ENCODE measurements at regions not wholly inside any gene's neighbourhood (a gene's known extent, or its start where the extent isn't known, plus 50 kb on each side); places are given as distances from the start of the nearest gene placed in this dataset.

DNA sequence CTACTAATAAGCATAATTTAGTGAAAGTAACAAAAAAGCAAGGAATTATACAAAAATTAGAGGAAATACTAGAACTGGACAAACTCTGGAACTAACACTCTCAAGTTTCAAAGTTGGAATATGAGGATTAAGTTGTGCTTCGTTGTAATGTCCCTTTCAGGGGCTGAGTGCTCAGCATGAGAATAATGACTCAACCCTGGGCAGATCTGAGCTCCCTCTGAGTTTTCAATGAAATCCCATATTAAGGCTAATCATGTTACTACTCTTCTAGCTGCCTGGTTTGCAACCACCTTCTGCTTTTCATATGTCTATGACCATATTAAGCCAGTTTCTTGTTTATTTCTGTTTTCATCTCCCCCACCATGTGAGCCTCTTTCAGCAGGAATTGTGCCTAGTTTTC is 274.9 kb upstream of the LRRTM4 start:
- no peak for DNase-seq
- Histone ChIP-seq H3K9me3 (no peaks in the 10 kb centered on the region), H3K27ac (no peak overlapping the region), H3K36me3 (no peaks in the 10 kb centered on the region), H3K4me1 (no peaks in the 10 kb centered on the region), H3K4me3 (no peak overlapping the region), H3K27me3 (no peaks in the 10 kb centered on the region)
- intact Hi-C loops (cut with DNase I; ENCODE audit: low total_unique reads), result no loop called here
- in situ Hi-C loops (cut with MboI; ENCODE audit: low pct_ligation_motif_present in 1 of 4, low pct_unique_long_range_greater_than_20kb in 1 of 4, low sequenced_read_pairs in 3 of 4), result no loop called here
- WGBS, 2 donors (ENCODE audit: low coverage in 1 of 2), result 0% methylated on average over 1 of the region's 1 CpG
- no peak for TF ChIP-seq POLR2A (IDR thresholded peaks at IDR 0.05)
- TF ChIP-seq EP300 (IDR thresholded peaks at IDR 0.05; ENCODE audit: low read depth), result no peak
- TF ChIP-seq POLR2AphosphoS5 (IDR thresholded peaks at IDR 0.05), result no peak
- no peak for TF ChIP-seq CTCF (IDR thresholded peaks at IDR 0.05)

GRCh38 chr2:77800410-77800809 is 278.2 kb upstream of the LRRTM4 start:
- H3K27ac ChIP-seq, result no peak overlapping the region
- H3K4me3 ChIP-seq, result no peak overlapping the region
- no peaks in the 10 kb centered on the region for H3K27me3 ChIP-seq
- intact Hi-C loops (cut with DNase I; ENCODE audit: low total_unique reads) (no loop called here), in situ Hi-C loops (cut with MboI; ENCODE audit: low pct_ligation_motif_present in 1 of 4, low pct_unique_long_range_greater_than_20kb in 1 of 4, low sequenced_read_pairs in 3 of 4) (no loop called here)
- no peaks in the 10 kb centered on the region for H3K4me1 ChIP-seq
- no peaks in the 10 kb centered on the region for H3K36me3 ChIP-seq
- H3K9me3 ChIP-seq, result no peaks in the 10 kb centered on the region
- DNase-seq, result no peak
- TF ChIP-seq POLR2A (IDR thresholded peaks at IDR 0.05) (no peak), CTCF (IDR thresholded peaks at IDR 0.05) (no peak), EP300 (IDR thresholded peaks at IDR 0.05; ENCODE audit: low read depth) (no peak)

GRCh38 chr2:77807531-77808215 is 285.5 kb upstream of the LRRTM4 start:
- Histone ChIP-seq H3K4me1 (no peaks in the 10 kb centered on the region), H3K27ac (no peak overlapping the region), H3K9me3 (no peaks in the 10 kb centered on the region), H3K36me3 (no peaks in the 10 kb centered on the region), H3K27me3 (no peaks in the 10 kb centered on the region), H3K4me3 (no peak overlapping the region)
- 29 to 32% methylated on average over 6 to 7 of the region's 7 CpGs for WGBS, 2 donors (ENCODE audit: low coverage in 1 of 2)
- no peak for DNase-seq
- intact Hi-C loops (cut with DNase I; ENCODE audit: low total_unique reads), result no loop called here
- TF ChIP-seq POLR2AphosphoS5 (IDR thresholded peaks at IDR 0.05) (no peak), POLR2A (IDR thresholded peaks at IDR 0.05) (no peak), EP300 (IDR thresholded peaks at IDR 0.05; ENCODE audit: low read depth) (no peak), CTCF (IDR thresholded peaks at IDR 0.05) (no peak)
- in situ Hi-C loops (cut with MboI; ENCODE audit: low pct_ligation_motif_present in 1 of 4, low pct_unique_long_range_greater_than_20kb in 1 of 4, low sequenced_read_pairs in 3 of 4), result no loop called here

DNA sequence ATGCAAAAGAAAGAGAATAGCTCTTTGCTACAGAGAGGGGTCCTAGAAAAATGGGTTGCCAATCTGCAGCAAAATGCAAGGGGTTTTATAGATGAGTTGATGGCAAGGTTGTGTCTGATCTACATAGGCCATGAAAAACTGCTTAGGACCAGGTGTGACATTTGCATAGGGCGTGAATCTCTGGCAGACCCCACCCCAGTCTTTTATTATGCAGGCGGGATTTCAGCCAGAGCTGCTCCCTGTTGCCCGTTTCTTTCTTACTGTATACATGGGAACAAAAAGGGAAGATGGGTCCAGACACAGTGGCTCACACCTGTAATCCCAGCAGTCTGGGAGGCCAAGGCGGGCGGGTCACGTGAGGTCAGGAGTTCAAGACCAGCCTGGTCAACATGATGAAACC is 286.4 kb upstream of the LRRTM4 start:
- WGBS, 2 donors (ENCODE audit: low coverage in 1 of 2), result 36 to 64% methylated on average over 3 to 6 of the region's 6 CpGs
- DNase-seq, result no peak
- no peaks in the 10 kb centered on the region for H3K9me3 ChIP-seq
- no peak overlapping the region for H3K27ac ChIP-seq
- H3K4me1 ChIP-seq, result no peaks in the 10 kb centered on the region
- TF ChIP-seq POLR2AphosphoS5 (IDR thresholded peaks at IDR 0.05), result no peak
- no peak for TF ChIP-seq POLR2A (IDR thresholded peaks at IDR 0.05)
- no peak for TF ChIP-seq EP300 (IDR thresholded peaks at IDR 0.05; ENCODE audit: low read depth)
- TF ChIP-seq CTCF (IDR thresholded peaks at IDR 0.05), result no peak
- no peak overlapping the region for H3K4me3 ChIP-seq
- intact Hi-C loops (cut with DNase I; ENCODE audit: low total_unique reads), result no loop called here
- in situ Hi-C loops (cut with MboI; ENCODE audit: low pct_ligation_motif_present in 1 of 4, low pct_unique_long_range_greater_than_20kb in 1 of 4, low sequenced_read_pairs in 3 of 4), result no loop called here
- H3K36me3 ChIP-seq, result no peaks in the 10 kb centered on the region
- no peaks in the 10 kb centered on the region for H3K27me3 ChIP-seq

Data from transverse colon (tissue), 4 donors.